Sigmoid colon (tissue), 4 donors: ENCODE measurements at regions not wholly inside any gene's neighbourhood (a gene's known extent, or its start where the extent isn't known, plus 50 kb on each side); places are given as distances from the start of the nearest gene placed in this dataset.

ENCODE experiments used
- EP300 ChIP-seq, 4 donors: sonication (generic); formaldehyde crosslinking; IDR thresholded peaks; one replicate each; pipeline ENCODE4 v1.6.1; 2017; ENCODE audit warnings: antibody characterized with exemption in 4 of 4
- POLR2AphosphoS5 ChIP-seq, 4 donors: sonication (generic); formaldehyde crosslinking; IDR thresholded peaks; one replicate each; pipeline ENCODE4 v1.6.1; 2017; ENCODE audit warnings: antibody characterized with exemption in 4 of 4
- TF ChIP-seq, protein P1 (sequence below), 4 experiments: fragments of 450-650 bp in 3 of 4; fragments of 200-600 bp in 1 of 4; IDR thresholded peaks; one replicate each; pipeline ENCODE4 v1.5.1; 2016 to 2019; ENCODE audit warnings: antibody characterized with exemption in 4 of 4, mild to moderate bottlenecking in 3 of 4, moderate library complexity in 2 of 4

DNA sequence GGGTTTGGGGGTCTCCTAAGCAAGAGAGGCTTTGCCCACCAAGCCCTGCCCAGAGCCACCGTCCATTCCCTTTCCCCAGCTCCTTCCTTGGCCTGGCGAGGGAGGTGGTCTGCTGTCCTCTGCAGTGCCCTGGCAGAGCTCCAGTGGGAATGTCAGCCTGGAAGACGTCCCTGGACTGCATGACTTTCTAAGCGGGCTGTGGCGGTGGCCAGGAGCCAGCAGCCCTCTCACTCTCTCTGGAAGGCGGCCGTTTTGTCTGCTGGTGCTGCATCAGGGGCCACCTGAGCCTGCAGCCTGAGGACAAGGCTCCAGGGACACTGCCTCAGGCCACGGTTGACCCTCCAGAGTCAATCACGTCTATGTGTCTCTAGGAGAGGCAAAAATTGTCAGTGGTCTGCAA, 271.0 kb downstream of the SKAP2 start:
- no peak for TF ChIP-seq POLR2AphosphoS5 (IDR thresholded peaks at IDR 0.05)
- TF ChIP-seq, protein P1, sequence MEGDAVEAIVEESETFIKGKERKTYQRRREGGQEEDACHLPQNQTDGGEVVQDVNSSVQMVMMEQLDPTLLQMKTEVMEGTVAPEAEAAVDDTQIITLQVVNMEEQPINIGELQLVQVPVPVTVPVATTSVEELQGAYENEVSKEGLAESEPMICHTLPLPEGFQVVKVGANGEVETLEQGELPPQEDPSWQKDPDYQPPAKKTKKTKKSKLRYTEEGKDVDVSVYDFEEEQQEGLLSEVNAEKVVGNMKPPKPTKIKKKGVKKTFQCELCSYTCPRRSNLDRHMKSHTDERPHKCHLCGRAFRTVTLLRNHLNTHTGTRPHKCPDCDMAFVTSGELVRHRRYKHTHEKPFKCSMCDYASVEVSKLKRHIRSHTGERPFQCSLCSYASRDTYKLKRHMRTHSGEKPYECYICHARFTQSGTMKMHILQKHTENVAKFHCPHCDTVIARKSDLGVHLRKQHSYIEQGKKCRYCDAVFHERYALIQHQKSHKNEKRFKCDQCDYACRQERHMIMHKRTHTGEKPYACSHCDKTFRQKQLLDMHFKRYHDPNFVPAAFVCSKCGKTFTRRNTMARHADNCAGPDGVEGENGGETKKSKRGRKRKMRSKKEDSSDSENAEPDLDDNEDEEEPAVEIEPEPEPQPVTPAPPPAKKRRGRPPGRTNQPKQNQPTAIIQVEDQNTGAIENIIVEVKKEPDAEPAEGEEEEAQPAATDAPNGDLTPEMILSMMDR (IDR thresholded peaks at IDR 0.05): no peak
- TF ChIP-seq EP300 (IDR thresholded peaks at IDR 0.05): no peak
